Neural cell (in vitro differentiated cells): ENCODE measurements at regions not wholly inside any gene's neighbourhood (a gene's known extent, or its start where the extent isn't known, plus 50 kb on each side); places are given as distances from the start of the nearest gene placed in this dataset.

Source experiments
- EP300 ChIP-seq: fragments of 450-650 bp; conservative IDR thresholded peaks from 2 replicates; pipeline ENCODE4 v1.6.1; 2014; ENCODE audit warnings: antibody characterized with exemption, mild to moderate bottlenecking, moderate library complexity; ENCODE audit not compliant: poor library complexity, severe bottlenecking
- EZH2 ChIP-seq: fragments of 200-600, 300-800 bp; shearing (Covaris generic), sonication (generic); IDR thresholded peaks from 2 replicates; pipeline ENCODE4 v1.6.1; 2014; ENCODE audit warnings: antibody characterized with exemption, low read length, borderline replicate concordance, mild to moderate bottlenecking; ENCODE audit not compliant: insufficient read depth, poor library complexity, severe bottlenecking
- MXI1 ChIP-seq: fragments of 450-650 bp; conservative IDR thresholded peaks from 2 replicates; pipeline ENCODE4 v1.6.1; 2014; ENCODE audit warnings: antibody characterized with exemption, mild to moderate bottlenecking; ENCODE audit not compliant: poor library complexity, severe bottlenecking
- POLR2AphosphoS5 ChIP-seq: IDR thresholded peaks from 2 replicates; pipeline ENCODE4 v1.6.1; 2012
- SMC3 ChIP-seq: fragments of 450-650 bp; conservative IDR thresholded peaks from 2 replicates; pipeline ENCODE4 v1.6.1; 2014; ENCODE audit warnings: antibody characterized with exemption, mild to moderate bottlenecking, moderate library complexity; ENCODE audit not compliant: poor library complexity
- TAF1 ChIP-seq: IDR thresholded peaks from 2 replicates; pipeline ENCODE4 v1.6.1; 2012; ENCODE audit warnings: low read depth
- TF ChIP-seq, protein P1 (sequence below): fragments of 450-650 bp; IDR thresholded peaks from 2 replicates; pipeline ENCODE4 v1.5.1; 2014; ENCODE audit warnings: antibody characterized with exemption, mild to moderate bottlenecking, moderate library complexity; ENCODE audit not compliant: poor library complexity, severe bottlenecking
- TF ChIP-seq, protein P2 (sequence below): IDR thresholded peaks from 2 replicates; pipeline ENCODE4 v1.6.1; 2012; ENCODE audit warnings: borderline replicate concordance

GRCh38 chr2:11990576-11990975 is 244.1 kb downstream of the LPIN1 start:
- TF ChIP-seq MXI1 (no peak), TAF1 (no peak), POLR2AphosphoS5 (no peak), EZH2 (no peak), EP300 (no peak), SMC3 (no peak)
- TF ChIP-seq, protein P1, sequence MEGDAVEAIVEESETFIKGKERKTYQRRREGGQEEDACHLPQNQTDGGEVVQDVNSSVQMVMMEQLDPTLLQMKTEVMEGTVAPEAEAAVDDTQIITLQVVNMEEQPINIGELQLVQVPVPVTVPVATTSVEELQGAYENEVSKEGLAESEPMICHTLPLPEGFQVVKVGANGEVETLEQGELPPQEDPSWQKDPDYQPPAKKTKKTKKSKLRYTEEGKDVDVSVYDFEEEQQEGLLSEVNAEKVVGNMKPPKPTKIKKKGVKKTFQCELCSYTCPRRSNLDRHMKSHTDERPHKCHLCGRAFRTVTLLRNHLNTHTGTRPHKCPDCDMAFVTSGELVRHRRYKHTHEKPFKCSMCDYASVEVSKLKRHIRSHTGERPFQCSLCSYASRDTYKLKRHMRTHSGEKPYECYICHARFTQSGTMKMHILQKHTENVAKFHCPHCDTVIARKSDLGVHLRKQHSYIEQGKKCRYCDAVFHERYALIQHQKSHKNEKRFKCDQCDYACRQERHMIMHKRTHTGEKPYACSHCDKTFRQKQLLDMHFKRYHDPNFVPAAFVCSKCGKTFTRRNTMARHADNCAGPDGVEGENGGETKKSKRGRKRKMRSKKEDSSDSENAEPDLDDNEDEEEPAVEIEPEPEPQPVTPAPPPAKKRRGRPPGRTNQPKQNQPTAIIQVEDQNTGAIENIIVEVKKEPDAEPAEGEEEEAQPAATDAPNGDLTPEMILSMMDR = no peak
- TF ChIP-seq, protein P2, sequence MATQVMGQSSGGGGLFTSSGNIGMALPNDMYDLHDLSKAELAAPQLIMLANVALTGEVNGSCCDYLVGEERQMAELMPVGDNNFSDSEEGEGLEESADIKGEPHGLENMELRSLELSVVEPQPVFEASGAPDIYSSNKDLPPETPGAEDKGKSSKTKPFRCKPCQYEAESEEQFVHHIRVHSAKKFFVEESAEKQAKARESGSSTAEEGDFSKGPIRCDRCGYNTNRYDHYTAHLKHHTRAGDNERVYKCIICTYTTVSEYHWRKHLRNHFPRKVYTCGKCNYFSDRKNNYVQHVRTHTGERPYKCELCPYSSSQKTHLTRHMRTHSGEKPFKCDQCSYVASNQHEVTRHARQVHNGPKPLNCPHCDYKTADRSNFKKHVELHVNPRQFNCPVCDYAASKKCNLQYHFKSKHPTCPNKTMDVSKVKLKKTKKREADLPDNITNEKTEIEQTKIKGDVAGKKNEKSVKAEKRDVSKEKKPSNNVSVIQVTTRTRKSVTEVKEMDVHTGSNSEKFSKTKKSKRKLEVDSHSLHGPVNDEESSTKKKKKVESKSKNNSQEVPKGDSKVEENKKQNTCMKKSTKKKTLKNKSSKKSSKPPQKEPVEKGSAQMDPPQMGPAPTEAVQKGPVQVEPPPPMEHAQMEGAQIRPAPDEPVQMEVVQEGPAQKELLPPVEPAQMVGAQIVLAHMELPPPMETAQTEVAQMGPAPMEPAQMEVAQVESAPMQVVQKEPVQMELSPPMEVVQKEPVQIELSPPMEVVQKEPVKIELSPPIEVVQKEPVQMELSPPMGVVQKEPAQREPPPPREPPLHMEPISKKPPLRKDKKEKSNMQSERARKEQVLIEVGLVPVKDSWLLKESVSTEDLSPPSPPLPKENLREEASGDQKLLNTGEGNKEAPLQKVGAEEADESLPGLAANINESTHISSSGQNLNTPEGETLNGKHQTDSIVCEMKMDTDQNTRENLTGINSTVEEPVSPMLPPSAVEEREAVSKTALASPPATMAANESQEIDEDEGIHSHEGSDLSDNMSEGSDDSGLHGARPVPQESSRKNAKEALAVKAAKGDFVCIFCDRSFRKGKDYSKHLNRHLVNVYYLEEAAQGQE = no peak
